ENCODE measurements at regions not wholly inside any gene's neighbourhood (a gene's known extent, or its start where the extent isn't known, plus 50 kb on each side); places are given as distances from the start of the nearest gene placed in this dataset.

- H3K9me2 ChIP-seq (ENCODE audit: insufficient read depth), result no peaks in the 10 kb centered on the region
- no peak overlapping the region for H3K9ac ChIP-seq (ENCODE audit: low read length)
- no peaks in the 10 kb centered on the region for H3K79me2 ChIP-seq (ENCODE audit: insufficient read depth, low read length)
- H3K4me2 ChIP-seq (ENCODE audit: low read length), result peak overlapping the region; percentile 52
- no peaks in the 10 kb centered on the region for H3K36me3 ChIP-seq (ENCODE audit: control insufficient read depth in 1 of 2, insufficient read depth in 2 of 2, low read length in 2 of 2)
- H3K27ac ChIP-seq (ENCODE audit: low read depth, low read length), result no peak overlapping the region
- ATAC-seq (peak; percentile 26; the same call in 1 of the 2 replicates), DNase-seq (ENCODE audit: low read depth, low spot score) (no peak)
- peak overlapping the region; percentile 99 for H2AFZ ChIP-seq (ENCODE audit: low read depth, low read length, poor library complexity, severe bottlenecking)
- ChIA-PET RAD21 (ENCODE audit: low non-redundant PET in 1 of 2, low total read pairs in 2 of 2, uncharacterized antibody in 2 of 2, unreplicated experiment in 2 of 2) (interaction anchor here in 1 of 2 experiments (0.8 kb wide), 1 partner anchor 13 kb away, joined by 3 read pairs; no protein-coding TSS in a partner anchor), CTCF (interaction anchor here (0.9 to 1.6 kb wide), 6 partner anchors 28 to 264 kb away, joined by 3 to 6 read pairs (median 4); no protein-coding TSS in a partner anchor), POLR2A (no interaction called here)
- no peaks in the 10 kb centered on the region for H4K20me1 ChIP-seq (ENCODE audit: insufficient read depth)
- peak overlapping the region in 1 of 2 experiments; percentile 3; a peak in 1 of 4 replicates for H3K4me3 ChIP-seq (replicated peaks in 1 of 2; ENCODE audit: low read depth in 1 of 2, low read length in 2 of 2)
- BruUV-seq (replicated peaks), result no TSS peak
- intact Hi-C loops (cut with micrococcal nuclease), result no loop called here
- no peaks in the 10 kb centered on the region for H3K9me3 ChIP-seq (ENCODE audit: control insufficient read depth in 1 of 2, insufficient read depth in 1 of 2, low read depth in 1 of 2, low read length in 2 of 2)
- no peaks in the 10 kb centered on the region for H3K27me3 ChIP-seq (ENCODE audit: insufficient read depth, low read length)
- TF ChIP-seq ZBTB33 (IDR thresholded peaks at IDR 0.05; ENCODE audit: extremely low read depth, insufficient replicate concordance, low read length) (no peak), POLR2AphosphoS5 (IDR thresholded peaks at IDR 0.05; ENCODE audit: low read depth, low read length) (no peak)
- H3K4me1 ChIP-seq (ENCODE audit: control insufficient read depth in 1 of 2, insufficient read depth in 2 of 2, low read length in 2 of 2), result peaks cover 0 to 11% of the 10 kb centered on the region in 2 experiments; a peak in 1 of 4 replicates
These were observed 104.5 kb upstream of the CHD1 start for GRCh38 chr5:99033014-99033900.
